ENCODE measurements at regions not wholly inside any gene's neighbourhood (a gene's known extent, or its start where the extent isn't known, plus 50 kb on each side); places are given as distances from the start of the nearest gene placed in this dataset.

DNA sequence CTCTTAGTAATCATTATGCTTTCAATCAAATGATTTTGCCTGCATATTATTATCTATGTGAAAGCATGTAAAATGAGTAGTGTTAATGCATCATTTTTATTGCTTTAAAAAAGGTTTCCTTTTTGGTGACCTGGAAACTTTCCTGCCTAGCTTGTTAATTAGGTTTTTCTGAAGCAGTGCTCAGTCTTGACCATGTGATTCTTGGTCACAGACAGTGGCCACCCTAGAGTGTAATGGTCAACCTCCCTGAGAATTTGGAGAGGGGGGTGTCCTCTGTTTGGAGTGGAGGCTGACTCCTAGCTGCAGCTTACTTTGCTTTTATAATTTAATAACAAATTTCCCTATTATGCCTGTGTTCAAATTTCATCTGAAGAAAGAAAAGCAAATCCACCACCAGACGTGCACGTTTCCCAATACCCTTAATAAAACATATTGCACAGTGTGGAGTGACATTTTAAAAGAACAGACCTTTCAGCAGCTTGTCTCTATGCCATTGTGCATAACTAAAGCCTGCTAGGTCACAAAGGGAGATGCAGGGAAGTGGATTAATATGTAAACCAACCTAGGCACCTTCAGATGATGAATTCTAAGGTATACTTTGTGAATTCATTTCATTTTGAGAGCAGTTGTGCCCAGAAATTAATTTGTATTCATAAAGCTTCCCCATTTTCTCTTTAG is 130.6 kb downstream of the RPRM start:
- no peaks in the 10 kb centered on the region for H3F3A ChIP-seq (ENCODE audit: insufficient read depth, low read depth)
- no peak overlapping the region for H2AFZ ChIP-seq
- no peak overlapping the region for H3K27ac ChIP-seq
- BruUV-seq (replicated peaks): no TSS peak
- DNase-seq: no peak
- H3K36me3 ChIP-seq (ENCODE audit: low read depth): no peaks in the 10 kb centered on the region
- ChIA-PET CTCF (no interaction called here), POLR2A (ENCODE audit: unreplicated experiment) (no interaction called here)
- no peaks in the 10 kb centered on the region for H4K20me1 ChIP-seq (ENCODE audit: insufficient read depth)
- no peaks in the 10 kb centered on the region for H3K9me2 ChIP-seq (ENCODE audit: insufficient read depth)
- intact Hi-C loops (cut with micrococcal nuclease; ENCODE audit: unreplicated experiment): no loop called here
- no peaks in the 10 kb centered on the region for H3K9me3 ChIP-seq (ENCODE audit: insufficient read depth, low read depth)
- H3K27me3 ChIP-seq (ENCODE audit: insufficient read depth, low read depth): no peaks in the 10 kb centered on the region
- no peak overlapping the region for H3K4me3 ChIP-seq
- no peaks in the 10 kb centered on the region for H3K79me2 ChIP-seq (ENCODE audit: low read depth)
- H3K4me2 ChIP-seq: no peak overlapping the region
- H3K4me1 ChIP-seq (replicated peaks; ENCODE audit: insufficient read depth): no peaks in the 10 kb centered on the region
- TF ChIP-seq EZH2 (IDR thresholded peaks at IDR 0.05; ENCODE audit: low read depth): no peak
- TF ChIP-seq, protein P1, sequence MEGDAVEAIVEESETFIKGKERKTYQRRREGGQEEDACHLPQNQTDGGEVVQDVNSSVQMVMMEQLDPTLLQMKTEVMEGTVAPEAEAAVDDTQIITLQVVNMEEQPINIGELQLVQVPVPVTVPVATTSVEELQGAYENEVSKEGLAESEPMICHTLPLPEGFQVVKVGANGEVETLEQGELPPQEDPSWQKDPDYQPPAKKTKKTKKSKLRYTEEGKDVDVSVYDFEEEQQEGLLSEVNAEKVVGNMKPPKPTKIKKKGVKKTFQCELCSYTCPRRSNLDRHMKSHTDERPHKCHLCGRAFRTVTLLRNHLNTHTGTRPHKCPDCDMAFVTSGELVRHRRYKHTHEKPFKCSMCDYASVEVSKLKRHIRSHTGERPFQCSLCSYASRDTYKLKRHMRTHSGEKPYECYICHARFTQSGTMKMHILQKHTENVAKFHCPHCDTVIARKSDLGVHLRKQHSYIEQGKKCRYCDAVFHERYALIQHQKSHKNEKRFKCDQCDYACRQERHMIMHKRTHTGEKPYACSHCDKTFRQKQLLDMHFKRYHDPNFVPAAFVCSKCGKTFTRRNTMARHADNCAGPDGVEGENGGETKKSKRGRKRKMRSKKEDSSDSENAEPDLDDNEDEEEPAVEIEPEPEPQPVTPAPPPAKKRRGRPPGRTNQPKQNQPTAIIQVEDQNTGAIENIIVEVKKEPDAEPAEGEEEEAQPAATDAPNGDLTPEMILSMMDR (conservative IDR thresholded peaks at IDR 0.05): no peak

DNA sequence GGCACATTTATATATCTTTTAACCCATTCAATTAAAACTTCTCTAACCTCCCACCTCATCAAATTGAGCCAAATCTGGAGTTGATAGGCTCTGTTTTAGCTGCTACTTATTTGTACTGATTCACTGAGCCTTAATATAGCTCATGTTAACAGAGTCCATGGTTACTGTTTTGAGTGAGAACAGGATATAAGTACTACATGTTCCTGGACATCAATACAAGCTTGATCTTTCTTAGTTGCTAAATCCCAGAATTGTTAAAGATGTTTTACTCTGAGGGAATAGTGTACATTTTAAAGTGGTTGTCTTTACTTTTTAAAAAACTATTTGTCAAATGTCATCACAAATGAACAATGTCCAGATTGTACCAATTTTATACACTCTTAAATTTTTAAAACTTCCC is 157.7 kb downstream of the RPRM start:
- no peaks in the 10 kb centered on the region for H3F3A ChIP-seq (ENCODE audit: insufficient read depth, low read depth)

DNA sequence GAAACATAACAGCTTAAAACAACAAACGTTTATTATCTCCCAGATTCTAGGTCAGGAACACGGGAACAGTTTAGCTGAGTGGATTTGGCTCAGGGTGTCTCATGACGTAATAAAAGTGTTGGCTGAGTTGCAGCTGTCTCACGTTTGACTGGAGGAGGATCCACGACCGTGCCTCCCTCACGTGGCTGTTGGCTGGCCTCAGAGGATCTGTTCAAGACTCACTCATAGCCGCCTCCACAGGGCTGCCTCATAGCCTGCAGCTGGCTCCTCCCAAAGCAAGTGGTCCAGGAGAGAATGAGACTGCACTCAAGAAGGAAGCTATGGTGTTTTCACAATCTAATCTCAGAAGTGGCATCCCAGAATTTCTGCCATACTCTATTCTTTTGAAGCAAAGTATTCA is 167.1 kb downstream of the RPRM start:
- Histone ChIP-seq H3K4me3 (no peak overlapping the region), H3K36me3 (ENCODE audit: low read depth) (no peaks in the 10 kb centered on the region), H4K20me1 (ENCODE audit: insufficient read depth) (no peaks in the 10 kb centered on the region), H3F3A (ENCODE audit: insufficient read depth, low read depth) (no peaks in the 10 kb centered on the region), H3K4me1 (replicated peaks; ENCODE audit: insufficient read depth) (no peaks in the 10 kb centered on the region), H2AFZ (no peak overlapping the region), H3K9me2 (ENCODE audit: insufficient read depth) (no peaks in the 10 kb centered on the region; the same call in 1 of the 2 replicates), H3K79me2 (ENCODE audit: low read depth) (no peaks in the 10 kb centered on the region), H3K9me3 (ENCODE audit: insufficient read depth, low read depth) (no peaks in the 10 kb centered on the region), H3K4me2 (no peak overlapping the region), H3K27ac (no peak overlapping the region), H3K27me3 (ENCODE audit: insufficient read depth, low read depth) (no peaks in the 10 kb centered on the region)
- TF ChIP-seq EZH2 (IDR thresholded peaks at IDR 0.05; ENCODE audit: low read depth): no peak
- TF ChIP-seq, protein P1 (conservative IDR thresholded peaks at IDR 0.05): no peak
- BruUV-seq (replicated peaks): no TSS peak
- DNase-seq: no peak
- CTCF ChIA-PET: no interaction called here
- POLR2A ChIA-PET (ENCODE audit: unreplicated experiment): no interaction called here
- intact Hi-C loops (cut with micrococcal nuclease; ENCODE audit: unreplicated experiment): no loop called here

More for the DNA sequence above, 157.7 kb downstream of the RPRM start:
- TF ChIP-seq, protein P1 (conservative IDR thresholded peaks at IDR 0.05): no peak
- no peak for TF ChIP-seq EZH2 (IDR thresholded peaks at IDR 0.05; ENCODE audit: low read depth)
- intact Hi-C loops (cut with micrococcal nuclease; ENCODE audit: unreplicated experiment): no loop called here
- Histone ChIP-seq H3K4me3 (no peak overlapping the region), H3K9me2 (ENCODE audit: insufficient read depth) (no peaks in the 10 kb centered on the region), H3K27ac (no peak overlapping the region), H3K4me2 (no peak overlapping the region), H2AFZ (no peak overlapping the region), H3K9me3 (ENCODE audit: insufficient read depth, low read depth) (no peaks in the 10 kb centered on the region), H3K27me3 (ENCODE audit: insufficient read depth, low read depth) (no peaks in the 10 kb centered on the region), H3K79me2 (ENCODE audit: low read depth) (no peaks in the 10 kb centered on the region), H3K36me3 (ENCODE audit: low read depth) (no peaks in the 10 kb centered on the region), H4K20me1 (ENCODE audit: insufficient read depth) (no peaks in the 10 kb centered on the region), H3K4me1 (replicated peaks; ENCODE audit: insufficient read depth) (no peaks in the 10 kb centered on the region)
- ChIA-PET POLR2A (ENCODE audit: unreplicated experiment) (no interaction called here), CTCF (no interaction called here)
- BruUV-seq (replicated peaks): no TSS peak
- no peak for DNase-seq
